NCI-H526 (cell line): ENCODE measurements at regions not wholly inside any gene's neighbourhood (a gene's known extent, or its start where the extent isn't known, plus 50 kb on each side); places are given as distances from the start of the nearest gene placed in this dataset.
A peak's percentile ranks its signal among the peaks of the same experiment; 100 is the strongest.

Experiments
- DNase-seq, 2 experiments: peaks; one replicate each; lab custom pipeline; 2025; lab: John Stamatoyannopoulos, UW

DNA sequence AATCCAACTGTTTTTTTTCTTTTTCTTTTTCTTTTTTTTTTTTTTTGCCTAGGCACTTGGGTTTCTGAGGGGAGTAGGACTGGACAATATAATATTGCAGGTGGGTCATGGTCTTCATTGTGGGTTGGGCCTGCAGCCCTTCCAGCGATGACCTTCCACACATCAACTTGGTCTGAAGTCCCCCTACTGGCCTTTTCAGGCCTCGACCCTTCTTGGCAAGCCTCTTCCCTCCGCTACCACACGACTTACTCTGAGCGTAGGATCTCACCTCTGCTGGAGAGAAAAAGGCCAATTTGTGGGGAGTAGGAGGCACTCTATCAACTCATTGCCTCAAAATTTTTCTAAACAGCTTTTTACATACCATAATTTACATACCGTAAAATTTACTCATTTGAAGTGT lies 51.1 kb upstream of the GRIK3 start:
- DNase-seq: peak in 1 of 2 experiments; percentile 30

DNA sequence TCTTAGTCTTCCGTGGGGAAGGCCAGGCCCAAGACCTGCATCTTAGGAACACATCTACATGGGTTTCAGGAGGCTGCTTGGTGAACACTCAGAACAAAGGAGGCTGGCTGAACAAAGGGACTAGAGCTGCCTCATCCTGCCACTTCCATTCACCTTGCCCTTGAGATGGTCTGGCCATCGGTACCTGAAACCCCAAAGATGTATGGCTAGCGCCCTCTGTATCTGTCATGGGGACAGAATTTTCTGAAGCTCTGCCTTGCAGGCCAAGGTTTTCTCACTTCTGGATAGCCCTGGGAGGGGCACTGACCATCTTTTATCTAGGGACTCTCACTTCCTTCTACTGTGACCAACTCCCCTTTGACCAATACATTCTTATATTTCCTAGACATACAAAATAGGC lies 55.4 kb upstream of the GRIK3 start:
- DNase-seq: no peak

DNA sequence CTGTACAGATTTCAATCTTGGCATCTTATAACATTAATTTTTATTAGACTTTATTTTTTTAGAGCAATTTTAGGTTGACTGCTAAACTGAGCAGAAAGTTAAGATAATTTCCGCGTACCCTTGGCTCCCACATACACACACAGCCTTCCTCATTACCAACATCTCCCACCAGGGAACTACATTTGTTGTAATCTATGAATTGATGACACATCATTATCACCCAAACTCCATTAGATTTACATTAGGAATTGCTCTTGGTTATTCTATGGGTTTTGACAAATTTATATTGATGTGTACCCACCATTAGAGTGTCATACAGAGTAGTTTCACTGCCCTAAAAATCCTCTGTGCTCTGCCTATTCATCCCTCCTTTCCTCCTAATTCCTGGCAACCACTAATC lies 56.4 kb upstream of the GRIK3 start:
- no peak for DNase-seq

DNA sequence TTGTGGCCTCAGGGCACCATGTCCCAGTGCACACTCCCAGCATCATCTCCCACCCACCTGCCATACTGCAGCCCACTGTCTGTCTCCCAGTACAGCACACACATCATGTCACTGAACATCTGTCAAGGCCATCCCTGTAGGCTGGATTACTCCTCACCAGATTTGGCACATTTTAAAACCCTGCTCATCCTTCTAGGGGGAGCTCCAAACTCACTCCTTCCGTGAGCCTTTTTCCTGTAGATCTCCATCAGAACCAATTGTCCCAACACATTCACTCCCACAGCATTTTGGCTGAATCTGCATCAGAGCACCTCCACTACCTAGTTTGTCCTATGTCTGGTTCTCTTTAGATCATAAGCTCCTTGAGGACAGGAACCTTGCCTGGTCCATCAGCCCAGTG lies 58.6 kb upstream of the GRIK3 start:
- peak; percentile 32 to 50 for DNase-seq

DNA sequence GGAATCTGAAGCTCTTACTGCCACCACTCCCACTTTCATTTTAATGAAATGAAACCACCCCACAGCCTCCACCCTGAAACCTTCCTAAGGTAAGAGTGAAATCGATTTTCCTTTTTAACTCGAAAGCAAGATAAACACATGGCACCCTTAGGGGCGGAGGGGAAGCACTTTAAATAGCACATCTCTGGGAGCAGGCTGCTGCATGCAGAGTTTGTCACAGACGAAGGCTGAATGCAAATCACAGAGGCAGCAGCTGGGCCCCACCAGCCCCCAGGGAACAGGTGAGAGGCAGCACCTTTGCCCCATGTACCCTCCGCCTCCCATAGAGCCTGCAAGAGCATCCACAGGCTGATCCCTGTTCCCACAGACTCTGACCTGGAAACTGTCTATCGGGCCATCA lies 60.0 kb upstream of the GRIK3 start:
- DNase-seq: peak; percentile 97 to 99

DNA sequence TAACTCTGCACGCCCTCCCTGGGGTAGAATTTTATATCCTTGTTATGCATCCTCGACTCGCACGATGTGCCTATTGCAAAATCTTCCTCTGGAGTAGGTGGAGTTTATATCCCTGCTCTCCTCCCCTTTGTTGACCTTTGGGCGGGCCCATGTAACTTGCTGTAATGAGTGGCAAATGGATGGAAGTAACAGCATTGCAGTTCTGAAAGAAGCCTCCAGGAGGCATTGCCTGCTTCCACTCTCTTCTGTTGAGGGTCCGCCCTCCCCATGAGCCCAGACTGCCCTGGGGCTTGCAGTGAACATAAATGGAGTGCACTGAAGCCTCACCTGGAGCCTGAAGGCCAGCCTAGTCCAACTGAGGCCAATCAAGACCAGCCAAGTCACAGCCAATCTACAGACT lies 62.2 kb upstream of the GRIK3 start:
- DNase-seq: peak; percentile 62 to 84

DNA sequence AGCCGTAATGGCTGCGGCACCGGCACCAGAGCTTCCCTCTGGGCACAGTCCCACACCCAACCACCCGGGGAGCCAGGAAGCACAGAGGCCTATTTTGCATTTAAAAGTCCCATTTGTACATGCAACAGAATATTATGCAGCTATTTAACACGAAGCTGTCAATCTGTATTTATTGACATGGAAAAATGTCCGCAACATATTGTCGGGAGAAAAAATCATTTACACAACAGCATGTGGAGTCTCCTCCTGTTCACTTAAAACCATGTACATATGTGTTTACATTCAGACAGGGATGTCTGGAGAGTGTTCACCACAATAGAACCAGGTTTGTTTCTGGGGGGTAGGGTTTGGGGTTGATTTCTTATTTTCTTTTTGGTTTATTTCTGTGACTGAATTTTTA lies 63.4 kb upstream of the GRIK3 start:
- DNase-seq: no peak

DNA sequence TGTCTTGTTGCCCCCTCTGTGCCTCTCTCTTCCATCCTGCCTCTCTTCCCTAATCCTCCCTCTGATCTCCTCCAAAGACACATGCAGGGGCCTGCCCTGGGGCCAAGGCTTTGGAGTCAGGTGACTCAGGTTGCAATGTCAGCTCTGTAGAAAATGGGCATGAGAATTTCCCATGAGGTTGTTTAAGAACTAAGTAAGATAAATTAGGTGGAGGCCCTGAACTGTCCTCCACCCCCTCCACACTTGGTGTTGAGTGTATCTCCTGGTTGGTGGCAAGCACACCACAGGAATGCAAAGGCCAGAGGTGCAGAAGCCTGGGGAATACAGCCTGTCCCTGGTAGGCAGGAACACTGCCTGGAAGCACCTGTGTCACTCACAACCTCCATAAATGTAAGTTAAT lies 63.9 kb upstream of the GRIK3 start:
- DNase-seq: no peak

DNA sequence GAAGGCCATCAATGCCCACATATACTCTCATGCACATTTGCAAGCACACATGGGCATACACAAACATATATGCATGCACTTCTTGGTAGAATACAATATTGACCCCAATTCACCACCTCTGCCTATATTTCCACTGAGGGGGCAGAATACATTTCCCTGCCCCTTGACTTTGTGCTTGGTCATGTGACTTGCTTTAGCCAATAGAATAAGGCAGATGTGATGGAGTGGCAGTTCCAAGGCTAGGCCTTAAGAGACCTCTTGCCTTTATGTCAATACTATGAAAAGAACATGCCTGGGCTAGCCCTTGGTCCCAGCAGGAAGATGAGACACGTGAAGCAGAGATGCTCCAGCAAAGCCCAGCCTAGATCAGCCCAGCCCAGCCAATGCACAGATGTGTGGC lies 66.0 kb upstream of the GRIK3 start:
- DNase-seq: peak in 1 of 2 experiments; percentile 21

DNA sequence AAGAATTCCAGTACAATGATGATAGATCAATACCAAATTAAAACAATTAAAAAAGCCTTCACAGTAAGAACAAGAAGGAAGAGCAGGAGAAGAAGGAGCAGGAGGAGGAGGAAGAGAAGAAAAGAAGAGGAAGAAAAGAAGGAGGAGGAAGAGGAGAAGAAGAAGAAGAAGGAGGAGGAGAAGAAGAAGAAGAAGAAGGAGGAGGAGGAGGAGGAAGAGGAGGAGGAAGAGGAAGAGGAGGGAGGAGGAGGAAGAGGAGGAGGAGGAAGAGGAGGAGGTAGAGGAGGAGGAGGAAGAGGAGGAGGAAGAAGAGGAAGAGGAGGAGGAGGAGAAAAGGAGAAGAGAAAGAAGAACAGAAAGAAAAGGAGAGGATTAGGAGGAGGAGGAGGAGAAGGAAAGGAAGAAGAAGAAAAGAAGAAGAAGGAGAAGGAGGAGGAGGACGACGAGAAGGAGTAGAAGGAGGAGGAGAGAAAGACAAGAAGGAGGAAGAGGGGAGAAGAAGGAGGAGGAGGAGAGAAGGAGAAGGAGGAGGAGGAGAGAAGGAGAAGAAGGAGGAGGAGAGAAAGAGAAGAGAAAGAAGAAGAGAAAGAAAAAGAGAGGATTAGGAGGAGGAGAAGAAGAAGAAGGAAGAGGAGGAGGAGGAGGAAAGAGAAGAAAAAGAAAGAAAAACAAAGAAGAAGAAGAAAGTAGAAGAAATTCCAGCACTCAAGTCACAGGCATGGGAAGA lies 68.5 kb upstream of the GRIK3 start:
- no peak for DNase-seq

DNA sequence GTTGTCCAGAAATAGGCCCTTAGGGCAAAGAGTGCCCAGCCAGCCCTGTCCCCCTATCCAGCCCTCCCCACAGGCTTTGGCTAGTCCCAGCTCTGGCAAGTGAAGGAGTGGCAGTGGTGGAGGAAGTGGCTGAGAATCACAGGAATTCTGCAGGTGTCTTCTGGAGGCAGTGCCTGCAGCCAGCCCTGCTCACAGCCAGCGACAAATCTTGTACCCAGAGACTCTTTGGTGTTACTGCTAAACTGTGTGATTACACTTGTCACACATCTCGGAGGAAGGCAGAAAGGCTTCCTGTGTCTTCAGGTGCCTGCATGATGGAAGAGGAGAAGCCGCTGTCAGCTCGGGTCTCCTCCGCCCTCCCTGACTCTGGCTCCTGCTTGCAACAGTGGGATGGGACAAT lies 71.6 kb upstream of the GRIK3 start:
- DNase-seq: no peak

DNA sequence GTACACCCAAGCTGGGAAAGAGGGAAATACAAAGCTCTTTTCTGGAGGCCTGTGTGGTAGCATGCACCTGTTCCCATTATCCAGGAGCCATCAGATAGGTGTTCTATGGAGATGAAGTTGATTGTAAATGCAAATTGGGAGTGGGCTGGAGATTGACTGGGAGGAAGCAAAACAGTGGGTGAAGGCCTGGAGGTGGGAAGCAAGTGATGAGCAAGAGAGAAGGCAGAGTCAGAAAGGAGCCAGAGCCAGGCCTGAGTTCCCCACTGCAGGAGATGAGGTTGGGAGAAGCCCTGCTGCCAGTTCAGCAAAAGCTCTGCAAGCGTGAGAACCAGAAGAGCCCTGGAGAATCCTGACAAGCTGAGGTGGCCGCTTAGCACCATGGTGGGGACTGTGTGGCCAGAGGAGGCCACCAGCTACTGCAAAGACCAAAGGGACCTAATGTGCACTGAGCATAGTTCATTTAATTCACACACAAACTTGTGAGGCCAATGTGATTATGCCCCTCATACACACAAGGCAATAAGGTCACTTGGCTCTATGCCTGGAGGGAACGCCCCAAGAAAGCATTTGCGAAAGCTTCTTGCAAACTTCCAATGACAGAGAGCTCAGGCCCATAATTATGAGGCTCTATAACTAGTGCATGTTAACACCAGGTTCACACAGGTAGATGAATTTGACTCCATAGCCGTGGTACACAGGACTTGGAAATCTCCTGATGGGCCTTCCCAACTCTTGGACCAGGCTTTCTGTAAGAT lies 73.0 kb upstream of the GRIK3 start:
- peak; percentile 76 to 87 for DNase-seq

DNA sequence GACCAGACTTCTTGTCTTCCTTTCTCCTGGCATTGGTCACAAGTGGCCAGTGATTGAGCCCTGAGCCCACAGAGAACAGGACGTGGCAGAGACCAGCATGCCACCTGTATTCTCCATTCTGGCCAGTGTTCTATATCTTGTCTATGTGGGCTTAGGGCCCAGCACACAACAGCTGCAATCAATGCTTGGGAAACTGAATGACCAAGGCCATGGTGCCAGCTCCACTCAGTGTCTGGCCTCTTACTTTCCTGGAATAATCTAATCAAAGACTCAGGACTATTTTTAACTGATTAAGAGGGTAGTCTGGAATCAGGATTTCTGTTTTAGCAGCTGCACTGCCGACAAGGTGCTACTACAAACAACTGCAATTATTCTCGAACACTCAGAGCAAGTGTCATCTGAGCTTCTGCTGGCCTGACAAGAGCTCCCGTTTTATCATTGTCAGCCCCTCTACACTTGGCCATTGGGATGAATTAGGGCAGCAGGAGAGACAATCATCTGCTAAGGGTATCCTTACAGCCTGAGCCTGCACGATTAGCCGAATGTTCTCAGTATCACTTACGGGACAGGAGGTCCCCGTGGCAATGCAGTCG lies 74.4 kb upstream of the GRIK3 start:
- DNase-seq: no peak

DNA sequence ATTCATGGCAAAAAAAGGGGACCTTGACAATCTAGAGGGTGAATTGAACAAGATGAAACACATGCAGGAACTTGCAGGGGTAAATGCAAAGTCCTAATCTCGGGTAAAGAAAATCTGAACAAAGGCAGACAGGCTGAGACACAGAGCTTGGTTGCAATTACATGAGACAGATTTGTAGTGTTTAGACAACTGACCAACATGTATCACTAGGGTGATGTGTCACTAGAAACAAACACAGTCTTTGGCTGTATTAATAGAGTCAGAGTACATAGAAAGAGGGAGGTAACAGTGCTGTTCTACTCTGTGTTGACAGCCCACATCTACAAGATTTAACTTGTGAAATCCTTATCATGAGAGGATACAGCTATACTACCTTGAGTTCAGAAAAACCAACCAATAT lies 78.1 kb upstream of the GRIK3 start:
- no peak for DNase-seq

DNA sequence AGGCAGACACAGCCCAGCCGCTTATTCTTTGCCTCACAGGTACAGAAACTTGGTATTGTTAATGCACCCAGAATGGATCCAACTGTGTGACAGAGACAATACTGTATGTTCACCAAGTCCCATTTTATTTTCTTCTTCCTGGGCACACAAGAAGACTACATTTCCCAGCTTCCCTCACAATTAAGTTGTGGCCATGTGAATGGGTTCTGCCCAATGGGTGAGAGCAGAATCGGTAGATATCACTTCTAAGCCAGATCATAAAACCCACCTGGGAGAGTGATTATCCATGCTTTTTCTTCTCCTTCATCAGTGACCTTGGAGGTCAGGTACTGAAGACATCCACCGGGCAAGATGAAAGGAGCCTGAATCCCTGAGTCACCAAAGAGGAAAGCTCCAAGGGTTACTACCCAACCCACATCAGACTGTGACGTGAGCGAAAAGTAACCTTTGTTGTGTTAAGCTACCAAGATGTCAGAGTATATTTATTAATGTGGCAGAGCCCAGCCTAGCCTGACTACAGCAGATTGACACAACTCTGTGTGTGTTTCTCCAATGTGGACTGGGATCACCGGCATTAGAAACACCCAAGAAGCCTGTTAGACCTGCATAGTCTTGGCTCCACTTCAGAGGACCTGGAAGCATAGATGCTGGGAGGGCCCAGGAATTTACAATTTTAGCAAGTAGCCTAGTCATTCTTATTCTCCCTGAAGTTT lies 79.1 kb upstream of the GRIK3 start:
- DNase-seq: no peak

DNA sequence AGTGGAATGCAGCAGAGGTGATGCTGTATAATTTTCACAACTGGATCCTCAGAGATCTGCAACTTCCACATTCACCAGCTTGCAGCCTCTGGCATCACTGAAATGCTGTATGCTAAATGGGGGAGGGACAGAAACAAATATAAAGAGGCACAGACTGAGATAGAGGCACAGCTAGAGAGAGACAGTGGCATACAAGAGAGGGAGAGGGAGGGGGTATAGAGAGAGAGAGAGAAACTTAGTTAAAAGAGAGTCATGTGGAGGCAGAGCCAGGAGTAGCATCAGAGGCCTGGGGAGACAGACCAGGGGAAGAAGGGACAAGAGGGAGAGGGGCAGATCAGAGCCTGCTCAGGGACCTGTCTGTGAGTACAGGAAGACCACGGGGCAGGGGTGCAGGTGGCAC lies 84.5 kb upstream of the GRIK3 start:
- DNase-seq: no peak

DNA sequence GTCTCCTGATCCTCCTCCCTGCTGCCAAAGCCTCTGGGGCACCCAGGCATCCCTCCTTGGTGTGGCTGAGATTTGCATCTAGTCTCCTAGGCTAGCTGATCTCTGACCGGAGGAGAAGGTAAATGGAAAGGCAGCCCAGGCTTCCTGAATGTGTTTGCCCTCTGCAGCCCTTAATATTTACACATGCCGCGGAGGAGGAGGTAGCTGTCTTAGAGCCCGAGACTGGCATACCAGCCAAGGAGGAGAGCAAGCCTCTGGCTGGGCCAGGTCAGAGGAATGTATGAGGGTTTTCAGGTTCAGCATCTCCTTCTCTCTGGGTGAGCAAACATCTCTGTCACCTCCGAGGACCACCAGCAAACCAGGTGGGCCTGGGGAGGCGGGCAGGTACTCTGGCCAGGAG lies 86.0 kb upstream of the GRIK3 start:
- no peak for DNase-seq

DNA sequence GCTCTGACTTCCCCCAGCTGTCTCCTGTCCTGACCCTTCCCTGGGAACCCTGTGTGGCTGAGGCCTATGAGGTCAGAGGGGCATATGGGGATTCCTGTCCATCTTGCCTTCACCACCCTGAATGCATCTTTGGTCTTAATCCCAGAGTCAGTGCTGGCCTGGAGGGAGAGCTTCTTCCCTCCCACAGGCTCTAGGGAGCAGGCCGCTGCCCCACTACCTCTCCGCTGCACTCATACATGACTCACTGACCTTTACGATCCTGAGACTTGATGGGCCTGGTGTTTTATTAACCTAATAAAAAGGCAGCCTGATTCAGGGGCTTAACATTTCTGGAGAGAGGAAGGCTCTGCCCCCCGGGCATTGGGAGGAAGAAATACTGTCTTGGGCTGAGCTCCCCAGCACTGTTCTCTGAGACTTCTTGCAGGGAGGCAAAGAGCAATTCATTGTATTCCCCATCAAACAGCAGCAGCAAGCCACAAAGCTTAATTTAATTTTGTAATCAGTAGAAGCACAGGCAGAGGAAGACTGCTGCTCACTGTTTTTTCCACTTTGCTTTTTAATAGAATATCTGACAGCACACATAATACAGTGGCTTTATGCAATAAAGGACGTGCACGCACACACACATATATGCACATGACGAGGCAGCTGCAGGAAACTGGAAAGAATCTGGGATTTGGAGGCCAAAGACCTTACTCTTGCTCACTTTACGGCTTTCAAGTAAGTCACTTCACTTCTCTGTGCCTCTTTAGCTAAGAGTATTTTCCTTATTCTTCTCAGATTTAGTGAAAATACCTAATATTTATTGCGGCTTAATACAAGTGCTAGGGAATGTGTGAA lies 89.2 kb upstream of the GRIK3 start:
- no peak for DNase-seq

DNA sequence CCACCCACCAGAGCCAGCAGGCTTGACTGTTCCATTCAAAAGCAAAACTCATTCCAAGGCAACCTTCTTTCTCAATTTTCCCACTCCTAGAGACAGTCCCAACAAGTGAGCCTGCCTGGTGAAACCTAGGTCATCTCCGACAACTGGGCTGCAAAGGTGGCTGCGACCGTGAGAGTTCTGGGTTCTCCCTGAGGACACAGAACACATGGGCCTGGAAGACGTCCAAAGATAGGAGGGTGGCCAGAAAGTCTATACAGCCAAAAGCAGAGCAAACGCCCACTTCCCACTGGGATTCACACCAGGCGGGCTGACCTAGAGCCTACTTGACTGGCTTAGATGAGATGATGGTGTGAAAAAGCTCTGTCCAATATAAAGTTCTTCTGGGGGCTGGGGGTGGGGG lies 90.2 kb upstream of the GRIK3 start:
- no peak for DNase-seq

DNA sequence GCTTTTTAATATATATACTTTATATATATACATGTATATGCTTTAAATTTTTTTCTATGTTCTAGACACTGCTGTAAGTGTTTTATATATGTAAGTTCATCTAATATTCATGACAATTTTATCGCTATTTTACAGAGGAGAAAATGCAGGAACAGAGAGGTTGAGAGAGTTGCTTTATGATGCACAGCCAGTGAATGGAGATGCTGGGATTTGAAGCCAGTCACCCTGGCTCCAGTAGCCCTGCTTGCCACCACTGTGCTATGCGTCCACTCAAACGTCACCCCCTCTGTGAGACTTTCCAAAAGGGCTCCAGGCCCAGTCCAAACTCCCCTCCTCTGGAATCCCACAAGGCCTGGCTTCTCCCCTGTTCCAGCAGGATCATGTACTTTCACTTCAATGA lies 91.0 kb upstream of the GRIK3 start:
- DNase-seq: no peak

DNA sequence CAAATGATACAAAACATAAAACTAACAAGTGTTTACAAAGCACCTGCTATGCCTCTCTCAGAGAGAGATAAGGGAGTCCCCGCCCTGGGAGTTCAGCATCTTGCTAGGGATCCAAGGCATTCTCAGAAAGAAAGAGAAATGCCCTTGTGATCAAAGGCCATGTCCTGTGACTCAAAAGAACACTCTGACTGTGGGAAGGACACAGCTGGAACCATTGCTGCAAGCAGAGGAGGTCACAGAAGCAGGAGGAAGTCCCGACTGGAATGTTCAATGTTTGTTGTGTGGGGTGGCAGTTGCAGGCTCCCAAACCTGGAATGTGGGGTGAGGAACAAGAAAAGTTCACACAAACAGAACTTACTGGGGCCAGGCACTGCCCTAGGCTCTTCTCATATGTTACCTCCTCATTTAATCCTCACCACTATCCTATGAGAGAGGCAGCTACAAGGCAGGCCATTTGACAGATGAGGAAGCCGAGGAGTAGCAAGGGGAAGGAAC lies 93.0 kb upstream of the GRIK3 start:
- no peak for DNase-seq

DNA sequence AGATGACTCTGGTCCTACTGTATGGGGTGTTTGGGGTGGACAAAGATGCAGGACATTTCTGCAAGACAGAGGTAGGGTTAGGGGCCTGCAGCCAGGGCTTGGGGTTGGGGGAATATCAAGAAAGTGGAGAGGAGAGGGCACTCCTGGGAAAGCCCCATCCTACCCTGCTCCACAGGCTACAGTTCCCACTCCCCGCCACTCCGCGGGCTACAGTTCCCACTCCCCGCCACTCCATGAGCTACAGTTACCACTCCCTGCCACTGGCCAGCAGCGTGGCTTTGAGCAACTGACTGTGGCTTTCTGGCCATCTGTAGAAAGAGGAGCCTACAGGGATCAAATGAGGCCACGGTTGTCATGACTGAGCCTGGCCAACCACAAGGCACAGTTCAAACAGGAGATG lies 93.8 kb upstream of the GRIK3 start:
- DNase-seq: no peak
